WTC11 (cell line): ENCODE measurements at regions not wholly inside any gene's neighbourhood (a gene's known extent, or its start where the extent isn't known, plus 50 kb on each side); places are given as distances from the start of the nearest gene placed in this dataset.

Source experiments
- ATAC-seq: fragments of 200-7000 bp; cut with Tn5 transposase; 2 replicates; pipeline ENCODE4 v1.10.0; 2021; ENCODE audit warnings: mild to moderate bottlenecking, moderate library complexity
- CTCF ChIA-PET: fragments of 300-600 bp; sonication (Branson Sonifier 250); formaldehyde crosslinking; loops from one replicate; lab custom pipeline; 2021; ENCODE audit warnings: antibody characterized with exemption; lab: Charles Lee
- POLR2A ChIA-PET: fragments of 350-600 bp; sonication (Branson Sonifier 250); formaldehyde crosslinking; loops from one replicate; lab custom pipeline; 2021; ENCODE audit warnings: antibody characterized with exemption; lab: Charles Lee
- DNase-seq: peaks from one replicate; pipeline ENCODE4 v3.0.0; 2021; ENCODE audit warnings: low spot score
- H3K27ac Mint-ChIP-seq: 2 replicates; pipeline ENCODE4 v1.8.0; 2021; ENCODE audit warnings: mixed read lengths
- H3K27me3 Mint-ChIP-seq: 2 replicates; pipeline ENCODE4 v1.8.0; 2021; ENCODE audit warnings: low read depth, mild to moderate bottlenecking, moderate library complexity, mixed read lengths
- H3K36me3 Mint-ChIP-seq: 2 replicates; pipeline ENCODE4 v1.8.0; 2021; ENCODE audit warnings: mixed read lengths
- H3K4me1 Mint-ChIP-seq: 2 replicates; pipeline ENCODE4 v1.8.0; 2022; ENCODE audit warnings: mixed read lengths
- H3K4me3 Mint-ChIP-seq: 2 replicates; pipeline ENCODE4 v1.8.0; 2021; ENCODE audit warnings: mild to moderate bottlenecking, moderate library complexity, mixed read lengths
- H3K9me3 Mint-ChIP-seq: 2 replicates; pipeline ENCODE4 v1.8.0; 2021; ENCODE audit warnings: mixed read lengths
- AR ChIP-seq: fragments of 250-450 bp; sonication (Bioruptor Pico); IDR thresholded peaks from 2 replicates; pipeline ENCODE4 v1.9.0; 2021; ENCODE audit warnings: mild to moderate bottlenecking
- CREB1 ChIP-seq: sonication (generic); formaldehyde crosslinking; IDR thresholded peaks from 2 replicates; pipeline ENCODE4 v1.8.0; 2023; ENCODE audit warnings: mild to moderate bottlenecking, missing genetic modification reagents
- E2F5 ChIP-seq: sonication (generic); formaldehyde crosslinking; IDR thresholded peaks from 2 replicates; pipeline ENCODE4 v1.8.1; 2022; ENCODE audit warnings: mild to moderate bottlenecking, moderate library complexity, missing genetic modification reagents
- FOXK1 ChIP-seq: sonication (generic); formaldehyde crosslinking; IDR thresholded peaks from 2 replicates; pipeline ENCODE4 v1.8.0; 2022; ENCODE audit warnings: mild to moderate bottlenecking, moderate library complexity, missing genetic modification reagents
- NFE2L1 ChIP-seq: sonication (generic); formaldehyde crosslinking; IDR thresholded peaks from 2 replicates; pipeline ENCODE4 v1.8.1; 2023; ENCODE audit warnings: missing genetic modification reagents
- RORB ChIP-seq: fragments of 250-450 bp; sonication (Bioruptor Pico); IDR thresholded peaks from 2 replicates; pipeline ENCODE4 v1.9.0; 2021; ENCODE audit warnings: mild to moderate bottlenecking
- SMAD4 ChIP-seq: sonication (generic); formaldehyde crosslinking; IDR thresholded peaks from 2 replicates; pipeline ENCODE4 v1.8.0; 2022; ENCODE audit warnings: mild to moderate bottlenecking, missing genetic modification reagents
- TEAD1 ChIP-seq: sonication (generic); formaldehyde crosslinking; IDR thresholded peaks from 2 replicates; pipeline ENCODE4 v1.8.0; 2022; ENCODE audit warnings: mild to moderate bottlenecking, missing genetic modification reagents
- ZNF263 ChIP-seq: sonication (generic); formaldehyde crosslinking; IDR thresholded peaks from 2 replicates; pipeline ENCODE4 v1.8.1; 2022; ENCODE audit warnings: low read depth, mild to moderate bottlenecking, moderate library complexity, missing genetic modification reagents
- ZNF425 ChIP-seq: fragments of 250-450 bp; sonication (Bioruptor Pico); conservative IDR thresholded peaks from 2 replicates; pipeline ENCODE4 v1.9.0; 2021; ENCODE audit warnings: mild to moderate bottlenecking
- ZNF532 ChIP-seq: fragments of 250-450 bp; sonication (Bioruptor Pico); IDR thresholded peaks from 2 replicates; pipeline ENCODE4 v1.9.0; 2021; ENCODE audit warnings: mild to moderate bottlenecking, borderline replicate concordance

GRCh38 chr10:121285406-121286196 lies 312.6 kb downstream of the FGFR2 start (continued):
- no peak for TF ChIP-seq ZNF532 (CRISPR knock-in tag)

GRCh38 chr10:121288011-121288410 lies 310.2 kb downstream of the FGFR2 start:
- H3K36me3 Mint-ChIP-seq = no peaks in the 10 kb centered on the region
- H3K27me3 Mint-ChIP-seq = peaks cover 7% of the 10 kb centered on the region
- ChIA-PET CTCF (no interaction called here), POLR2A (no interaction called here)
- ATAC-seq (peak; percentile 37), DNase-seq (no peak)
- H3K9me3 Mint-ChIP-seq = peaks cover 8% of the 10 kb centered on the region; the same call in 1 of the 2 replicates
- H3K27ac Mint-ChIP-seq = peak overlapping the region; percentile 29
- peaks cover 83% of the 10 kb centered on the region for H3K4me1 Mint-ChIP-seq
- H3K4me3 Mint-ChIP-seq = no peak overlapping the region; the same call in 1 of the 2 replicates
- TF ChIP-seq CREB1 (CRISPR knock-in tag) (no peak), AR (CRISPR knock-in tag) (no peak)

- TF ChIP-seq TEAD1 (CRISPR knock-in tag) = 0 out of 2 replicates have a peak, but pooled peaks have one; percentile 12
- TF ChIP-seq AR (CRISPR knock-in tag) = no peak
- TF ChIP-seq RORB (CRISPR knock-in tag) = no peak
- TF ChIP-seq E2F5 (CRISPR knock-in tag) = no peak
- TF ChIP-seq ZNF425 (CRISPR knock-in tag) = 0 out of 2 replicates have a peak, but pooled peaks have one; percentile 29
- TF ChIP-seq ZNF263 = no peak
- TF ChIP-seq NFE2L1 (CRISPR knock-in tag) = no peak
- TF ChIP-seq FOXK1 (CRISPR knock-in tag) = 0 out of 2 replicates have a peak, but pooled peaks have one; percentile 37
- no peak for TF ChIP-seq SMAD4 (CRISPR knock-in tag)
- Mint-ChIP-seq H3K27ac (peak overlapping the region; percentile 96), H3K4me3 (peak overlapping the region; percentile 35), H3K36me3 (no peaks in the 10 kb centered on the region), H3K27me3 (peaks cover 10% of the 10 kb centered on the region), H3K4me1 (peaks cover 73% of the 10 kb centered on the region), H3K9me3 (peaks cover 8% of the 10 kb centered on the region; the same call in 1 of the 2 replicates)
- no peak for DNase-seq
- ChIA-PET CTCF (no interaction called here), POLR2A (no interaction called here)
- ATAC-seq = peak; percentile 59
Observed at GRCh38 chr10:121288864-121289661, 309.2 kb downstream of the FGFR2 start.
